ENCODE measurements at regions not wholly inside any gene's neighbourhood (a gene's known extent, or its start where the extent isn't known, plus 50 kb on each side); places are given as distances from the start of the nearest gene placed in this dataset.

DNA sequence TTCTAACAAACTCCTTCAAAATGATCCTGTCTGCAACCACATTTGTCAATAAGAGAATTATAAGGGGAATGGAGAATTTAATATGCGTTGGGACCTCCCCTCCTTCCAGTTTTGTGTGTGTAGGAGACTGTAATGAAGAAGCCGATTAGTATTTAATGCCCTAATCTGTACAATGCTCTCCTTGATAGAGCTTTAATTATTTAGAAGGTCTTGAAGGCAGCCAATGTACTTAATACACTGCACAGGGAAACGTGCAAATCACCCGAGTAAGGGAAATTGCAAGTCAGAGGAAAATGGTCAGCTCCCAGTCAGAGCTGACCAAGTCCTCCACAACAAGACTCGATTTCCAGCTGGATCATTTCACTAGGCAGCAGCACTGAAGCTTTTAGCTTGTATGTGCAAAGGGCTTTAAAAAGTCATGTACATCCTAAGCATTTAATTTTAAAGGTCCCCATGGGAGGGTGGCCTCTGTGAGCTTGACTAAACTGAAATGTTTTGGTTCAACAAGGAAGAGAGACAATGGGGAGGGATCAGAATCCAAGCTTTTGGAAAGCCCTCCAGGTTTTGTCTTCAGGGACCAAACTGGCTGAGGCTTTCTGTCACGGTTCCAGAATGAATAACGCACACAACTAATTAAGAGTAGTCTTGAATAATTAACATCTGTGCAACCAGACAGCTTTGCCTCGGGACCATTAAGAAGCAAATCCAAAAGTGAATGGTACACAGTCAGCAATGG lies 159.8 kb upstream of the MITF start:
- no peak overlapping the region for H3K27ac ChIP-seq (ENCODE audit: low read depth, low read length)
- no peak for TF ChIP-seq EZH2phosphoT487 (IDR thresholded peaks at IDR 0.05; ENCODE audit: borderline replicate concordance, low read length)
- H3K4me1 ChIP-seq (ENCODE audit: control insufficient read depth, low read length): no peaks in the 10 kb centered on the region
- H3K9me2 ChIP-seq (replicated peaks; ENCODE audit: control insufficient read depth, low read length): no peaks in the 10 kb centered on the region
- H3K9me3 ChIP-seq (ENCODE audit: control insufficient read depth, insufficient read depth, low read length): no peaks in the 10 kb centered on the region
- H3K4me3 ChIP-seq (ENCODE audit: low read length): no peak overlapping the region
- no peaks in the 10 kb centered on the region for H4K20me1 ChIP-seq (ENCODE audit: control insufficient read depth, insufficient read depth, low read depth, low read length)
- H3K36me3 ChIP-seq (ENCODE audit: control insufficient read depth, low read length): no peaks in the 10 kb centered on the region
- H3K27me3 ChIP-seq (ENCODE audit: control insufficient read depth, low read length): no peaks in the 10 kb centered on the region
- H3K4me2 ChIP-seq (ENCODE audit: low read length): no peak overlapping the region
- H3K79me2 ChIP-seq (ENCODE audit: control insufficient read depth, low read length): no peaks in the 10 kb centered on the region
- H3F3A ChIP-seq (ENCODE audit: control insufficient read depth, insufficient read depth): no peaks in the 10 kb centered on the region

DNA sequence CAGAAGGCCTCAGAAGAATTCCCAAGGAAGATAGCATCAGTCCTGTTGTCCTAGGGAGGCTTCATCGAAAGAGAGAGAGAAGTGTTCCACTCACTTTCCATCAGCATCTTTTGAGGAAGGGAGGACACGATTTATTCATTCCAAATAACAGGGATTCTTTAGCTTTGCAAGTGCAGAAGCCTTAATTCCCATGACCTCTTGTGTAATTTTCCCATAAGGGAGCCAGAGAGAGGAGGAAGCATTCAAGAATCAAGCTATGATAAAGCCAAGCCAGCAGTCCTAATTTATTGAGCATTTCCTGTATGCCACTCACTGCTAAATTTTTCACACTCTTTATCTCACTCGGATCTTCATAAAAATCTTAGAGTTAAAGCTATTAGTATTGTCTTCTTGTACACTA lies 169.7 kb upstream of the MITF start:
- no peak overlapping the region for H3K27ac ChIP-seq (ENCODE audit: low read depth, low read length)

DNA sequence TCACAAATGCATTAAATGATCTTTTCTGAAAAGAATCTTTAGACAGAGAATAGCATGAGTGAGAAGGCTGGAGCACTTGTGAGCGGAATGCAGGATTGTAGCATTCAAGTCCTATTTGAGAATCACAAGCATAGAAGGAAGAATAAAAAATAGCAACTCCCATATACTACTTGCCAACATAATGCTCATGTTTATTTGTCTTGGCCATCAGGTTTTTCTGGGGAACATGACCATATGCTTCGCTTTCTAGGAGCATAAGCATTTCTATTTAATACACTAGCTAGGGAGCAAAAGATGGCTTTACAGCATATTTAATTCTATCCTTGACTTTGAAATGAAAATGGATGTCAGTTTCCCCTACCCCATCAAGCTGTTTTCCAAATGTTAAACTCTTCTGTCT lies 170.3 kb upstream of the MITF start:
- Histone ChIP-seq H3K9me3 (ENCODE audit: control insufficient read depth, insufficient read depth, low read length) (no peaks in the 10 kb centered on the region; the same call in 1 of the 2 replicates), H3K36me3 (ENCODE audit: control insufficient read depth, low read length) (no peaks in the 10 kb centered on the region), H3K79me2 (ENCODE audit: control insufficient read depth, low read length) (no peaks in the 10 kb centered on the region), H4K20me1 (ENCODE audit: control insufficient read depth, insufficient read depth, low read depth, low read length) (no peaks in the 10 kb centered on the region), H3K27me3 (ENCODE audit: control insufficient read depth, low read length) (no peaks in the 10 kb centered on the region), H3F3A (ENCODE audit: control insufficient read depth, insufficient read depth) (no peaks in the 10 kb centered on the region), H3K4me2 (ENCODE audit: low read length) (no peak overlapping the region), H3K9me2 (replicated peaks; ENCODE audit: control insufficient read depth, low read length) (no peaks in the 10 kb centered on the region), H3K4me1 (ENCODE audit: control insufficient read depth, low read length) (no peaks in the 10 kb centered on the region), H3K27ac (ENCODE audit: low read depth, low read length) (no peak overlapping the region), H3K4me3 (ENCODE audit: low read length) (no peak overlapping the region)
- TF ChIP-seq, protein P1, sequence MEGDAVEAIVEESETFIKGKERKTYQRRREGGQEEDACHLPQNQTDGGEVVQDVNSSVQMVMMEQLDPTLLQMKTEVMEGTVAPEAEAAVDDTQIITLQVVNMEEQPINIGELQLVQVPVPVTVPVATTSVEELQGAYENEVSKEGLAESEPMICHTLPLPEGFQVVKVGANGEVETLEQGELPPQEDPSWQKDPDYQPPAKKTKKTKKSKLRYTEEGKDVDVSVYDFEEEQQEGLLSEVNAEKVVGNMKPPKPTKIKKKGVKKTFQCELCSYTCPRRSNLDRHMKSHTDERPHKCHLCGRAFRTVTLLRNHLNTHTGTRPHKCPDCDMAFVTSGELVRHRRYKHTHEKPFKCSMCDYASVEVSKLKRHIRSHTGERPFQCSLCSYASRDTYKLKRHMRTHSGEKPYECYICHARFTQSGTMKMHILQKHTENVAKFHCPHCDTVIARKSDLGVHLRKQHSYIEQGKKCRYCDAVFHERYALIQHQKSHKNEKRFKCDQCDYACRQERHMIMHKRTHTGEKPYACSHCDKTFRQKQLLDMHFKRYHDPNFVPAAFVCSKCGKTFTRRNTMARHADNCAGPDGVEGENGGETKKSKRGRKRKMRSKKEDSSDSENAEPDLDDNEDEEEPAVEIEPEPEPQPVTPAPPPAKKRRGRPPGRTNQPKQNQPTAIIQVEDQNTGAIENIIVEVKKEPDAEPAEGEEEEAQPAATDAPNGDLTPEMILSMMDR (IDR thresholded peaks at IDR 0.05; ENCODE audit: low read depth, low read length, poor library complexity, severe bottlenecking): no peak
- no peak for TF ChIP-seq EZH2phosphoT487 (IDR thresholded peaks at IDR 0.05; ENCODE audit: borderline replicate concordance, low read length)

More for the DNA sequence above, 169.7 kb upstream of the MITF start:
- Histone ChIP-seq H3K79me2 (ENCODE audit: control insufficient read depth, low read length) (no peaks in the 10 kb centered on the region), H3K4me2 (ENCODE audit: low read length) (no peak overlapping the region), H3K4me3 (ENCODE audit: low read length) (no peak overlapping the region), H3K4me1 (ENCODE audit: control insufficient read depth, low read length) (no peaks in the 10 kb centered on the region), H3K9me2 (replicated peaks; ENCODE audit: control insufficient read depth, low read length) (no peaks in the 10 kb centered on the region), H3K36me3 (ENCODE audit: control insufficient read depth, low read length) (no peaks in the 10 kb centered on the region), H4K20me1 (ENCODE audit: control insufficient read depth, insufficient read depth, low read depth, low read length) (no peaks in the 10 kb centered on the region), H3K27me3 (ENCODE audit: control insufficient read depth, low read length) (no peaks in the 10 kb centered on the region), H3K9me3 (ENCODE audit: control insufficient read depth, insufficient read depth, low read length) (no peaks in the 10 kb centered on the region; the same call in 1 of the 2 replicates), H3F3A (ENCODE audit: control insufficient read depth, insufficient read depth) (no peaks in the 10 kb centered on the region)
- TF ChIP-seq, protein P1 (IDR thresholded peaks at IDR 0.05; ENCODE audit: low read depth, low read length, poor library complexity, severe bottlenecking): no peak
- TF ChIP-seq EZH2phosphoT487 (IDR thresholded peaks at IDR 0.05; ENCODE audit: borderline replicate concordance, low read length): no peak

DNA sequence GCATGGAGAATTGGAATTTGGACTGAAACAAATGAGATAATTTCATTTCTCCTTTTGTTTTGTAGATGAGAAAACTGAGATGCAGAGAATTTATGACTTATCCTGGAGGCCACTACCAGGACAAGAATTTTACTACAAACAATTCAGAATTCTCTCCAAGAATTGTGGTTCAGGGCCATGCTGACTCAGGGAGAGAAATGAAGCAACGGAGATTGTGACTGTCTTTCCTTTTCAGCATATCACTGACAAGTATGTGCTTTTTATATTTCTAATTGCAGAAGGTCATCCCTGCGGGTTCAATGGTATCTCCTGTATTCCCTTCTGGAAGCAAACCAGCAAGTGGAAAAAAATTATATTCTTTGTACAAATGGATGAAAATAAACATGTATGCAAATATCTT lies 170.8 kb upstream of the MITF start:
- Histone ChIP-seq H3K9me2 (replicated peaks; ENCODE audit: control insufficient read depth, low read length) (no peaks in the 10 kb centered on the region), H4K20me1 (ENCODE audit: control insufficient read depth, insufficient read depth, low read depth, low read length) (no peaks in the 10 kb centered on the region), H3K4me3 (ENCODE audit: low read length) (no peak overlapping the region), H3K36me3 (ENCODE audit: control insufficient read depth, low read length) (no peaks in the 10 kb centered on the region), H3K27me3 (ENCODE audit: control insufficient read depth, low read length) (no peaks in the 10 kb centered on the region), H3K4me2 (ENCODE audit: low read length) (no peak overlapping the region), H3K27ac (ENCODE audit: low read depth, low read length) (no peak overlapping the region), H3K79me2 (ENCODE audit: control insufficient read depth, low read length) (no peaks in the 10 kb centered on the region), H3K4me1 (ENCODE audit: control insufficient read depth, low read length) (no peaks in the 10 kb centered on the region), H3F3A (ENCODE audit: control insufficient read depth, insufficient read depth) (no peaks in the 10 kb centered on the region), H3K9me3 (ENCODE audit: control insufficient read depth, insufficient read depth, low read length) (no peaks in the 10 kb centered on the region; the same call in 1 of the 2 replicates)
- TF ChIP-seq EZH2phosphoT487 (IDR thresholded peaks at IDR 0.05; ENCODE audit: borderline replicate concordance, low read length): no peak
- TF ChIP-seq, protein P1 (IDR thresholded peaks at IDR 0.05; ENCODE audit: low read depth, low read length, poor library complexity, severe bottlenecking): no peak

Measured in DOHH2 (cell line).